ENCODE measurements at regions not wholly inside any gene's neighbourhood (a gene's known extent, or its start where the extent isn't known, plus 50 kb on each side); places are given as distances from the start of the nearest gene placed in this dataset.

DNA sequence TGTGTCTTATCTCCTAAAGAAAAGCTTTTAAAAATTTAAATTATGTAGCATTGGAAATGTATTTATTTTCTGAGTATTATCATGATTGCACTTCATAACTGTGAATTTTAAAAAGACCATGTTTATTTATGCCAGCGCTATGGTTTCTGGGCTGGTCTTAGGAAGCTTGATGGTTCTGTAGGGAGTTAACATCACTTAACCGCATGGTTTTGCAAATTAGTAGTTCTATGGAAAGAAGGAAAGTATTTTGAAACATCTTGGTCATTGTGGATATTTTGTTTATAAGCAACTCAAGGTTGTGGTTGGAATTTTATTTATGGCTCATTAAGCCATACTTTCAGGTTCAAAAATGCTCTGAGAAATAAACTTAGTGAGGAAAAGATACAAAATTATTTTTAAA is 549.4 kb downstream of the STK39 start:
- Mint-ChIP-seq H3K27me3 (no peaks in the 10 kb centered on the region), H3K36me3 (no peaks in the 10 kb centered on the region), H3K27ac (no peak overlapping the region), H3K4me1 (ENCODE audit: unreplicated experiment) (no peaks in the 10 kb centered on the region), H3K4me3 (no peak overlapping the region), H3K9me3 (peaks cover 4% of the 10 kb centered on the region)
- no peak for TF ChIP-seq CTCF (conservative IDR thresholded peaks at IDR 0.05)
- no peak for DNase-seq (ENCODE audit: extremely low spot score, unreplicated experiment)

- Mint-ChIP-seq H3K9me3 (peaks cover 4% of the 10 kb centered on the region), H3K4me3 (no peak overlapping the region), H3K27ac (no peak overlapping the region), H3K4me1 (ENCODE audit: unreplicated experiment) (no peaks in the 10 kb centered on the region), H3K27me3 (no peaks in the 10 kb centered on the region), H3K36me3 (no peaks in the 10 kb centered on the region)
- no peak for DNase-seq (ENCODE audit: extremely low spot score, unreplicated experiment)
- no peak for TF ChIP-seq CTCF (conservative IDR thresholded peaks at IDR 0.05)
Measured at GRCh38 chr2:167697194-167697593, 550.2 kb downstream of the STK39 start.

DNA sequence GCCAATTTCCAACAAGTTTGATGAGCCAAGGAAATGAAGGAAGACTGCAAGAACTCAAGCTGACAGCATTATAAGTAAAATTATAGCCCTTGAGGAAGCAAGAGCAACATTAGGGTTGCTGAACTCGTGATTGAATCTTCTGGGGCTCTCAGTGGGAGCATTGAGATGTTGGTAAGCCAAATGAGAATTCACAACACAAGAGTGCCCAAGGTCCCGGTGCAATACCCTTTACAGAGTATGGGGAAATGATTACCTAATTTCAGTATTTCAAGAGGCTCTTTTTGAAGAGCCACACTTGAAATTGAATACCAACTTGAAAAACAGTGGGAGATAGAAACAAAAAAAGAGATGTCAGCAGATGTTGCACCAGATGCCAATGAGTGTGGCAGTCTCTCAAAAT is 554.5 kb downstream of the STK39 start:
- H3K36me3 Mint-ChIP-seq, result no peaks in the 10 kb centered on the region
- no peak for DNase-seq (ENCODE audit: extremely low spot score, unreplicated experiment)
- H3K27me3 Mint-ChIP-seq, result no peaks in the 10 kb centered on the region
- peaks cover 4% of the 10 kb centered on the region for H3K9me3 Mint-ChIP-seq
- no peak overlapping the region for H3K27ac Mint-ChIP-seq
- H3K4me1 Mint-ChIP-seq (ENCODE audit: unreplicated experiment), result no peaks in the 10 kb centered on the region
- H3K4me3 Mint-ChIP-seq, result no peak overlapping the region
- no peak for TF ChIP-seq CTCF (conservative IDR thresholded peaks at IDR 0.05)

GRCh38 chr2:167692191-167692590 is 555.2 kb downstream of the STK39 start:
- Mint-ChIP-seq H3K27me3 (no peaks in the 10 kb centered on the region), H3K9me3 (peaks cover 4% of the 10 kb centered on the region), H3K36me3 (no peaks in the 10 kb centered on the region), H3K4me1 (ENCODE audit: unreplicated experiment) (no peaks in the 10 kb centered on the region), H3K27ac (no peak overlapping the region), H3K4me3 (no peak overlapping the region)
- TF ChIP-seq CTCF (conservative IDR thresholded peaks at IDR 0.05), result no peak
- no peak for DNase-seq (ENCODE audit: extremely low spot score, unreplicated experiment)

DNA sequence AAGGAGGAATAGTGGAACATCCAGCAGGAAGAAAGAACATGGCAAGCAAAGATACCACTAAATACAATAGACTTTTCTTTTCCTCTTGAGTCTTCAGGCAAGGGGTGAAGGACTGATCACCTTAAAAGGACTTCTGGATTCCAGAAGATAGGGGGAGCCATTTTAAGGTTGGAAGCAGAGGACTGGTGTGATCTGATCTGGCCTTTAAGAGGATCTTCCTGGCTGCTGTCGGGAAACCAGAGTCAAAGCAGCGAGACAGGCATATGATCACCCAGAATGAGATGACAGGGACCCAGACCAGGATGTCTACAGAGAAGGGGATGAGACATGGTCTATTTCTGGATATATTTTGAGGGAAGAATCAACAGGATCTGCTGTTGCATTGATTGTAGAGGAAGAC is 558.0 kb downstream of the STK39 start:
- Mint-ChIP-seq H3K4me1 (ENCODE audit: unreplicated experiment) (peaks cover 12% of the 10 kb centered on the region), H3K9me3 (no peaks in the 10 kb centered on the region), H3K36me3 (no peaks in the 10 kb centered on the region), H3K4me3 (no peak overlapping the region), H3K27me3 (no peaks in the 10 kb centered on the region), H3K27ac (no peak overlapping the region)
- TF ChIP-seq CTCF (conservative IDR thresholded peaks at IDR 0.05), result peak; percentile 19
- DNase-seq (ENCODE audit: extremely low spot score, unreplicated experiment), result no peak

DNA sequence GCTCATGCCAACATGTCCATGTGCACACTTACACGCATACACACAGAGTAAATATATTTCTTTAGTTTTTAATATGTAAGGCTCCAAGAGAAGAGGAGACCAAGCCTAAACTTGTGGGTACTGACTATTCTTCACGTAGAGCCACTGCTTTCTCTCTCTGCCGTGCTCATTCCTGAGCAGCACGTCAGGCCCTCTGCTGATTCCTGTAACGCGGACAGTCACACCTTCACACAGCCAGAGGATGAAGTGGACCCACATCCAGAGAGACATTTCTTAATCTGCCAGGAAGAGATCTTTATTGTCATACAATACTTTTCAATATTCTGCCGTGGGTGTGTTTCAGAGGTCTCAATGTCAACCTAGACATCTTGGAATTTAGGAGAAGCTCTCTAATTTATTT is 560.7 kb downstream of the STK39 start:
- no peak for TF ChIP-seq CTCF (conservative IDR thresholded peaks at IDR 0.05)
- H3K4me3 Mint-ChIP-seq, result no peak overlapping the region
- H3K9me3 Mint-ChIP-seq, result peaks cover 6% of the 10 kb centered on the region
- H3K36me3 Mint-ChIP-seq, result peaks cover 8% of the 10 kb centered on the region
- peaks cover 22% of the 10 kb centered on the region for H3K4me1 Mint-ChIP-seq (ENCODE audit: unreplicated experiment)
- no peak overlapping the region for H3K27ac Mint-ChIP-seq
- no peaks in the 10 kb centered on the region for H3K27me3 Mint-ChIP-seq
- no peak for DNase-seq (ENCODE audit: extremely low spot score, unreplicated experiment)
